ENCODE measurements at regions not wholly inside any gene's neighbourhood (a gene's known extent, or its start where the extent isn't known, plus 50 kb on each side); places are given as distances from the start of the nearest gene placed in this dataset.

DNA sequence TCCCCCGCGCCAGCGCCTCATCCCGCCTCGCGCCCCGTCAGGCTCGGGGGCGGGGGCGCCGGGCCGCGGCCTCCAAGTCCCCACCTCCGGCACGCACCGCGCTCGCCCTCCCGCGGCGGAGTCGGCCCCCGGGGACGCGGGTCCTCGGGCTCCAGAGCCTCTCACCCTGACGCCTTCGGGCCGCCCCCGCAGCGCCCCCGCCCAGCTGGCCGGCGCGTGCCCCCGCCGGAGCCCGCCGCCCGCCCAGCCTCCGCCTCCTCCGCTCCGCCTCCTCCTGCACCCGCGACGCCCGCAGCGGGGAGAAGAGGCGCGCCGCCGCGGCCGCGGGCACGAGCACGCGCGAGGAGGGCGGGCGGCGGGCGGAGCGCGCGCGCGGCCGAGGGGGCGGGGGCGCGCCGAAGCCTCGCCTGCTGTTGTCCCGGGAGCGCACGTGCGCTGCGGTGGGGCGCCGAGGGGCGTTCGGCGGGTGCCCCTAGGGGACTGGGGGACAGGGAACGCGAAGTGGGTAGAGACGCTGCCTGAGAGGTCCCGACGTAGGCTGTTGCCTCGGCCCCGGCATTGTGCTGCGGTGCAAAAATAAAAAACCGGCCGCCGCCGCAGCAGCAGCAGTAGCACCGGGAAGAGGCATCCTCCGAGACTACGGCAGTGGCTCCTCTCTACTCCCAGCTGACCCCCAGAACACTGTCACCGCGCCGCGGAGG, 87.4 kb upstream of the ARHGAP32 start:
- TF ChIP-seq, protein P1, sequence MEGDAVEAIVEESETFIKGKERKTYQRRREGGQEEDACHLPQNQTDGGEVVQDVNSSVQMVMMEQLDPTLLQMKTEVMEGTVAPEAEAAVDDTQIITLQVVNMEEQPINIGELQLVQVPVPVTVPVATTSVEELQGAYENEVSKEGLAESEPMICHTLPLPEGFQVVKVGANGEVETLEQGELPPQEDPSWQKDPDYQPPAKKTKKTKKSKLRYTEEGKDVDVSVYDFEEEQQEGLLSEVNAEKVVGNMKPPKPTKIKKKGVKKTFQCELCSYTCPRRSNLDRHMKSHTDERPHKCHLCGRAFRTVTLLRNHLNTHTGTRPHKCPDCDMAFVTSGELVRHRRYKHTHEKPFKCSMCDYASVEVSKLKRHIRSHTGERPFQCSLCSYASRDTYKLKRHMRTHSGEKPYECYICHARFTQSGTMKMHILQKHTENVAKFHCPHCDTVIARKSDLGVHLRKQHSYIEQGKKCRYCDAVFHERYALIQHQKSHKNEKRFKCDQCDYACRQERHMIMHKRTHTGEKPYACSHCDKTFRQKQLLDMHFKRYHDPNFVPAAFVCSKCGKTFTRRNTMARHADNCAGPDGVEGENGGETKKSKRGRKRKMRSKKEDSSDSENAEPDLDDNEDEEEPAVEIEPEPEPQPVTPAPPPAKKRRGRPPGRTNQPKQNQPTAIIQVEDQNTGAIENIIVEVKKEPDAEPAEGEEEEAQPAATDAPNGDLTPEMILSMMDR (IDR thresholded peaks at IDR 0.05; ENCODE audit: extremely low read depth, low read depth, low read length): no peak
- peaks cover 34% of the 10 kb centered on the region for H4K20me1 ChIP-seq (ENCODE audit: insufficient read depth, low read length)

GRCh38 chr11:129278586-129279319, 86.6 kb upstream of the ARHGAP32 start:
- H3K27ac ChIP-seq (ENCODE audit: low read depth, low read length): peak overlapping the region; percentile 50
- TF ChIP-seq, protein P1 (IDR thresholded peaks at IDR 0.05; ENCODE audit: extremely low read depth, low read depth, low read length): no peak
- peaks cover 43% of the 10 kb centered on the region for H3K79me2 ChIP-seq (ENCODE audit: insufficient read depth, low read length)
- H4K20me1 ChIP-seq (ENCODE audit: insufficient read depth, low read length): peaks cover 41% of the 10 kb centered on the region
- no peaks in the 10 kb centered on the region for H3K36me3 ChIP-seq (ENCODE audit: insufficient read depth, low read length)
- H3K9me3 ChIP-seq (ENCODE audit: low read depth, low read length): no peaks in the 10 kb centered on the region
- peak overlapping the region; percentile 86 for H3K4me2 ChIP-seq (ENCODE audit: insufficient read depth, low read length)
- peak overlapping the region; percentile 71 for H2AFZ ChIP-seq (ENCODE audit: low read length)
- peaks cover 20% of the 10 kb centered on the region for H3K4me1 ChIP-seq (ENCODE audit: insufficient read depth, low read length)
- H3K4me3 ChIP-seq (ENCODE audit: insufficient read depth, low read length): peak overlapping the region; percentile 77
- peak; percentile 84 for DNase-seq (ENCODE audit: insufficient read length, low spot score, missing footprints)
- H3K27me3 ChIP-seq (ENCODE audit: insufficient read depth, low read length): no peaks in the 10 kb centered on the region

More for the DNA sequence above, 87.4 kb upstream of the ARHGAP32 start:
- Histone ChIP-seq H3K9me3 (ENCODE audit: low read depth, low read length) (no peaks in the 10 kb centered on the region), H3K27me3 (ENCODE audit: insufficient read depth, low read length) (no peaks in the 10 kb centered on the region), H3K27ac (ENCODE audit: low read depth, low read length) (peak overlapping the region; percentile 49), H3K79me2 (ENCODE audit: insufficient read depth, low read length) (peaks cover 37% of the 10 kb centered on the region), H3K4me2 (ENCODE audit: insufficient read depth, low read length) (peak overlapping the region; percentile 90), H3K36me3 (ENCODE audit: insufficient read depth, low read length) (no peaks in the 10 kb centered on the region), H3K4me3 (ENCODE audit: insufficient read depth, low read length) (peak overlapping the region; percentile 77), H2AFZ (ENCODE audit: low read length) (peak overlapping the region; percentile 97), H3K4me1 (ENCODE audit: insufficient read depth, low read length) (peaks cover 20% of the 10 kb centered on the region)
- peak; percentile 99 for DNase-seq (ENCODE audit: insufficient read length, low spot score, missing footprints)

- Histone ChIP-seq H3K9me3 (ENCODE audit: low read depth, low read length) (no peaks in the 10 kb centered on the region), H3K4me2 (ENCODE audit: insufficient read depth, low read length) (no peak overlapping the region), H3K36me3 (ENCODE audit: insufficient read depth, low read length) (no peaks in the 10 kb centered on the region), H4K20me1 (ENCODE audit: insufficient read depth, low read length) (peaks cover 53% of the 10 kb centered on the region), H2AFZ (ENCODE audit: low read length) (no peak overlapping the region), H3K4me3 (ENCODE audit: insufficient read depth, low read length) (no peak overlapping the region), H3K4me1 (ENCODE audit: insufficient read depth, low read length) (peaks cover 20% of the 10 kb centered on the region), H3K79me2 (ENCODE audit: insufficient read depth, low read length) (peaks cover 56% of the 10 kb centered on the region), H3K27me3 (ENCODE audit: insufficient read depth, low read length) (no peaks in the 10 kb centered on the region), H3K27ac (ENCODE audit: low read depth, low read length) (no peak overlapping the region)
- DNase-seq (ENCODE audit: insufficient read length, low spot score, missing footprints): peak; percentile 49
- TF ChIP-seq, protein P1 (IDR thresholded peaks at IDR 0.05; ENCODE audit: extremely low read depth, low read depth, low read length): no peak
Measured at GRCh38 chr11:129277198-129277843, 85.2 kb upstream of the ARHGAP32 start.

DNA sequence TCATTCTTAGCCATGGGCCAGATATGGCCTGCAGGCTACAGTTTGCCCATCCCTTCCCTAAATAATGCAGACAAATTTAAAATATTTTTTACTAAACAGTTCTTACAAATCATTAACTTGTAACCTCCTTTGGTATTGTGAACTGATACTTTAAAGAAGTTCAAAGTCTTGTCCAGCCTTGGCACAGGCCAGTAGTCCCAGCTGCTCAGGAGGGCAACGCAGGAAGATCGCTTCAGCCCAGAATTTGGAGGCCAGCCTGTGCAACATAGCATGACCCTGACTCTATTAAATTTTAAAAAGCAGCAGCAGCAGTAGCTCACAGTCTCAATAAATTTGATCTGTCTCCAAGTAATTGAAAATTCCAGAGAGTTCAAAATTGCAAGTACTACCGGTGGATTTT, 83.7 kb upstream of the ARHGAP32 start:
- TF ChIP-seq, protein P1 (IDR thresholded peaks at IDR 0.05; ENCODE audit: extremely low read depth, low read depth, low read length): no peak
- H3K4me1 ChIP-seq (ENCODE audit: insufficient read depth, low read length): peaks cover 20% of the 10 kb centered on the region
- no peak overlapping the region for H3K27ac ChIP-seq (ENCODE audit: low read depth, low read length)
- H3K9me3 ChIP-seq (ENCODE audit: low read depth, low read length): no peaks in the 10 kb centered on the region
- no peaks in the 10 kb centered on the region for H3K36me3 ChIP-seq (ENCODE audit: insufficient read depth, low read length)
- H3K27me3 ChIP-seq (ENCODE audit: insufficient read depth, low read length): no peaks in the 10 kb centered on the region
- peaks cover 69% of the 10 kb centered on the region for H3K79me2 ChIP-seq (ENCODE audit: insufficient read depth, low read length)
- peak; percentile 65 for DNase-seq (ENCODE audit: insufficient read length, low spot score, missing footprints)
- H3K4me2 ChIP-seq (ENCODE audit: insufficient read depth, low read length): no peak overlapping the region
- no peak overlapping the region for H3K4me3 ChIP-seq (ENCODE audit: insufficient read depth, low read length)
- H4K20me1 ChIP-seq (ENCODE audit: insufficient read depth, low read length): peaks cover 59% of the 10 kb centered on the region
- no peak overlapping the region for H2AFZ ChIP-seq (ENCODE audit: low read length)

Measured in osteoblast (primary cell).